ENCODE measurements at regions not wholly inside any gene's neighbourhood (a gene's known extent, or its start where the extent isn't known, plus 50 kb on each side); places are given as distances from the start of the nearest gene placed in this dataset.
"Not testable (repeated sequence)": the region's sequence is repeated elsewhere in the genome, so short reads cannot be mapped to it uniquely, and the experiment has no call there.

DNA sequence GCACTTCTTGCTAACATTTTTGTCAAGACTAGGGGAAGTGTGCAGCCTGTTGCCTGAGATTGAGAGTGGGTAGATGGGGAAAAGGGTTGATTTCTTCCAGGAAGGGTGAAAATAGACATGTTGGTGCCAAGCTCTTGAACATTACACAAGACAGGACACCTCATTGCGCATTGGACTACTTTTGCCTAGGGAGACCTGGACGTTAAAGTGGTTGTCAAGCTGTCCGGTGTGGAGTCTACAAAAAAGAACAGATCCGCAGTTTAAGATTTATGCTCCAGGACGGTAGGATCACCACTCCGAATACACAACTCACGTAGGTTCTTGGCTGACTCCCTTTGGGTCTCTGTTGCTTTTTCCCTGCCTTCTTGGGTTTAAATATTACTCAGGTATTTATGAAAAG, 56.3 kb upstream of the LRIG1 start:
- CTCF ChIA-PET: no interaction called here
- no peak overlapping the region for H3K27ac Mint-ChIP-seq

GRCh38 chr3:66559924-66560323, 59.1 kb upstream of the LRIG1 start:
- H3K9me3 Mint-ChIP-seq (ENCODE audit: insufficient read depth); H3K79me2 ChIP-seq (ENCODE audit: control insufficient read depth, insufficient read depth, low read length); H3K27ac ChIP-seq (ENCODE audit: low read length in 2 of 2); H4K20me1 ChIP-seq (ENCODE audit: control insufficient read depth, insufficient read depth, low read length, poor library complexity, severe bottlenecking); H3K4me2 ChIP-seq (replicated peaks; ENCODE audit: low read depth, low read length, poor library complexity, severe bottlenecking); H3K4me3 Mint-ChIP-seq; H3K4me1 ChIP-seq (ENCODE audit: control insufficient read depth in 2 of 2, insufficient read depth in 2 of 2, low read length in 2 of 2); H3K4me1 Mint-ChIP-seq; H3K27ac Mint-ChIP-seq; CTCF ChIA-PET; intact Hi-C loops (cut with micrococcal nuclease); ATAC-seq (ENCODE audit: low read depth); H3K4me3 ChIP-seq (ENCODE audit: control extremely low read depth in 1 of 5, extremely low read depth in 1 of 5, insufficient read depth in 1 of 5, low read depth in 2 of 5, low read length in 4 of 5); DNase-seq; H2AFZ ChIP-seq (ENCODE audit: insufficient read depth, low read depth, low read length, poor library complexity, severe bottlenecking); POLR2A ChIA-PET; H3K36me3 ChIP-seq (replicated peaks in 1 of 2; ENCODE audit: control extremely low read depth in 1 of 2, control insufficient read depth in 1 of 2, extremely low read depth in 1 of 2, insufficient read depth in 2 of 2, low read length in 1 of 2); H3K9ac ChIP-seq (ENCODE audit: low read length): not testable (repeated sequence)
- Histone ChIP-seq H3K9me3 (ENCODE audit: control extremely low read depth in 1 of 3, control insufficient read depth in 2 of 3, insufficient read depth in 1 of 3, low read length in 2 of 3) (peaks cover 0 to 11% (median 2%) of the 10 kb centered on the region in 3 donors), H3K27me3 (replicated peaks in 1 of 4; ENCODE audit: control extremely low read depth in 1 of 4, control insufficient read depth in 3 of 4, insufficient read depth in 4 of 4, low read length in 3 of 4) (peaks cover 0 to 16% (median 2%) of the 10 kb centered on the region in 4 experiments)
- H3K27me3 Mint-ChIP-seq: peaks cover 37% of the 10 kb centered on the region
- 78% methylated on average over 4 of the region's 4 CpGs for WGBS (ENCODE audit: insufficient coverage)

More for the DNA sequence above, 56.3 kb upstream of the LRIG1 start:
- Mint-ChIP-seq H3K4me3 (no peak overlapping the region), H3K27me3 (peaks cover 48% of the 10 kb centered on the region), H3K9me3 (ENCODE audit: insufficient read depth) (peaks cover 6% of the 10 kb centered on the region), H3K4me1 (peaks cover 14% of the 10 kb centered on the region)
- POLR2A ChIA-PET: no interaction called here
- Histone ChIP-seq H3K27me3 (replicated peaks in 1 of 4; ENCODE audit: control extremely low read depth in 1 of 4, control insufficient read depth in 3 of 4, insufficient read depth in 4 of 4, low read length in 3 of 4) (peaks cover 0 to 29% (median 12%) of the 10 kb centered on the region in 4 experiments), H3K4me3 (ENCODE audit: control extremely low read depth in 1 of 5, extremely low read depth in 1 of 5, insufficient read depth in 1 of 5, low read depth in 2 of 5, low read length in 4 of 5) (no peak overlapping the region), H3K9me3 (ENCODE audit: control extremely low read depth in 1 of 3, control insufficient read depth in 2 of 3, insufficient read depth in 1 of 3, low read length in 2 of 3) (peaks cover 0 to 14% (median 2%) of the 10 kb centered on the region in 3 donors), H3K79me2 (ENCODE audit: control insufficient read depth, insufficient read depth, low read length) (no peaks in the 10 kb centered on the region), H3K36me3 (replicated peaks in 1 of 2; ENCODE audit: control extremely low read depth in 1 of 2, control insufficient read depth in 1 of 2, extremely low read depth in 1 of 2, insufficient read depth in 2 of 2, low read length in 1 of 2) (no peaks in the 10 kb centered on the region), H3K4me1 (ENCODE audit: control insufficient read depth in 2 of 2, insufficient read depth in 2 of 2, low read length in 2 of 2) (peaks cover 8 to 11% of the 10 kb centered on the region in 2 donors), H3K27ac (ENCODE audit: low read length in 2 of 2) (no peak overlapping the region), H4K20me1 (ENCODE audit: control insufficient read depth, insufficient read depth, low read length, poor library complexity, severe bottlenecking) (no peaks in the 10 kb centered on the region), H3K4me2 (replicated peaks; ENCODE audit: low read depth, low read length, poor library complexity, severe bottlenecking) (no peak overlapping the region), H3K9ac (ENCODE audit: low read length) (no peak overlapping the region), H2AFZ (ENCODE audit: insufficient read depth, low read depth, low read length, poor library complexity, severe bottlenecking) (no peak overlapping the region)
- DNase-seq (no peak), ATAC-seq (ENCODE audit: low read depth) (no peak)
- 97% methylated on average over 7 of the region's 7 CpGs for WGBS (ENCODE audit: insufficient coverage)
- intact Hi-C loops (cut with micrococcal nuclease): no loop called here
- TF ChIP-seq EZH2 (IDR thresholded peaks at IDR 0.05; ENCODE audit: borderline replicate concordance, insufficient read depth, low read depth, low read length, poor library complexity, severe bottlenecking) (no peak), CTCF (IDR thresholded peaks at IDR 0.05) (no peak)

Measured in B cell (primary cell).